ENCODE measurements at regions not wholly inside any gene's neighbourhood (a gene's known extent, or its start where the extent isn't known, plus 50 kb on each side); places are given as distances from the start of the nearest gene placed in this dataset.

DNA sequence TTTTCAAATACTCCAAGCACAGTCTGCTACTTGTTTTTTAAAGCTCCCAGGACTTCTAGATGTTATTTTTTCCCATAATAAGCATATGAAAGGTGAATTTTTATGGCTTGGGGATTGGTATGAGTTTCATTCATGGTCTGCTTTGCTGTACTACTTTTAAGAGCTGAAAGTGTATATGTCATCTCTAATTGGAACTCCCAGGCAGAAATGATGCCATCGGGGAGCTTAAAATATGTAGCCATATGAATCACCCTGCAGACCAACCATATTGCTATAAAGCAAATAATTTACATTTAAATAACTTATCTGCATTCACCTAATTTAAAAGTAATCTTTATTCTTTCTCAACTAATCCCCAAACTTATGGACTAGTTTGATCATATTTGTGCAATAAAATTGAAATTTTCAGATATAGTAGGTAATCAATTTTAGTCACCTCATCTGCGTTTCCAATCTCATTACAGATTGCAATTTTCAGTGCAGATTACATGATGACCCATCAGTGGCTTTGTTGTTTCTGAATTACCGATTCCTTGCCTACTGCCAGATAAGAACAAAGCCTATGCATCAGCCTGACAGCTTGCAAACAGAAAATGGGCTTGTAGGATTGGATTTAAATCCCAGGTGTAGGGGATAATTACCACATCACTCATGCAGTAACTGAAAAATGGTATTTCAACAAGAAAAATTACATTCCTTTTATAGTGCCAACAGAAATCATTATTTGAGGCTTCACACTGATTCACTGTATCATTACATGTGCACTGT lies 689.4 kb downstream of the NOVA1 start:
- Histone ChIP-seq H3K36me3 (ENCODE audit: control insufficient read depth in 2 of 2, extremely low read depth in 1 of 2, insufficient read depth in 2 of 2, low read length in 2 of 2) (no peaks in the 10 kb centered on the region), H3K9me1 (replicated peaks; ENCODE audit: control insufficient read depth, extremely low read depth, insufficient read depth, low read length) (no peaks in the 10 kb centered on the region), H3K27me3 (ENCODE audit: control insufficient read depth in 2 of 2, insufficient read depth in 2 of 2, low read length in 2 of 2) (no peaks in the 10 kb centered on the region), H3K27ac (ENCODE audit: insufficient read depth, low read depth, low read length) (no peak overlapping the region), H3K9ac (replicated peaks; ENCODE audit: extremely low read depth, insufficient read depth, low read length) (no peak overlapping the region), H3K4me2 (ENCODE audit: insufficient read depth, low read length) (no peak overlapping the region), H4K20me1 (replicated peaks; ENCODE audit: control insufficient read depth, extremely low read depth, insufficient read depth, low read length) (no peaks in the 10 kb centered on the region), H2AFZ (ENCODE audit: low read depth, low read length) (no peak overlapping the region), H3K9me3 (replicated peaks; ENCODE audit: control insufficient read depth, insufficient read depth, low read length) (no peaks in the 10 kb centered on the region), H3K4me3 (replicated peaks in 1 of 3; ENCODE audit: insufficient read depth in 1 of 3, low read depth in 1 of 3, low read length in 3 of 3) (no peak overlapping the region), H3K4me1 (ENCODE audit: control insufficient read depth, extremely low read depth, insufficient read depth, low read length) (no peaks in the 10 kb centered on the region), H3K79me2 (ENCODE audit: control insufficient read depth, insufficient read depth, low read length) (no peaks in the 10 kb centered on the region)
- BruUV-seq (replicated peaks) = no TSS peak
- CTCF ChIA-PET = interaction anchor here (1.3 kb wide), 1 partner anchor 14 kb away, joined by 4 read pairs; no protein-coding TSS in a partner anchor
- no peak for DNase-seq (ENCODE audit: low read depth, low spot score)
- intact Hi-C loops (cut with micrococcal nuclease) = no loop called here
- dilution Hi-C loops (cut with MboI; ENCODE audit: extremely low pct_ligation_motif_present, low sequenced_read_pairs) = no loop called here
- POLR2A ChIA-PET = no interaction called here
- FAIRE-seq = no peak
- TF ChIP-seq MYC (IDR thresholded peaks at IDR 0.05; ENCODE audit: low read depth, low read length) (no peak), POLR2AphosphoS5 (IDR thresholded peaks at IDR 0.05; ENCODE audit: insufficient read depth, low read depth, low read length) (no peak), EZH2 (IDR thresholded peaks at IDR 0.05; ENCODE audit: borderline replicate concordance, low read depth, low read length, severe bottlenecking) (no peak), GATA2 (IDR thresholded peaks at IDR 0.05; ENCODE audit: insufficient read depth, insufficient read length, low read depth, low read length) (no peak), POLR2A (IDR thresholded peaks at IDR 0.05; ENCODE audit: low read depth, low read length) (no peak), JUN (IDR thresholded peaks at IDR 0.05; ENCODE audit: borderline replicate concordance, insufficient read depth, insufficient read length, low read depth) (no peak), FOS (IDR thresholded peaks at IDR 0.05; ENCODE audit: borderline replicate concordance, insufficient read depth, low read length) (no peak)
- TF ChIP-seq, protein P1, sequence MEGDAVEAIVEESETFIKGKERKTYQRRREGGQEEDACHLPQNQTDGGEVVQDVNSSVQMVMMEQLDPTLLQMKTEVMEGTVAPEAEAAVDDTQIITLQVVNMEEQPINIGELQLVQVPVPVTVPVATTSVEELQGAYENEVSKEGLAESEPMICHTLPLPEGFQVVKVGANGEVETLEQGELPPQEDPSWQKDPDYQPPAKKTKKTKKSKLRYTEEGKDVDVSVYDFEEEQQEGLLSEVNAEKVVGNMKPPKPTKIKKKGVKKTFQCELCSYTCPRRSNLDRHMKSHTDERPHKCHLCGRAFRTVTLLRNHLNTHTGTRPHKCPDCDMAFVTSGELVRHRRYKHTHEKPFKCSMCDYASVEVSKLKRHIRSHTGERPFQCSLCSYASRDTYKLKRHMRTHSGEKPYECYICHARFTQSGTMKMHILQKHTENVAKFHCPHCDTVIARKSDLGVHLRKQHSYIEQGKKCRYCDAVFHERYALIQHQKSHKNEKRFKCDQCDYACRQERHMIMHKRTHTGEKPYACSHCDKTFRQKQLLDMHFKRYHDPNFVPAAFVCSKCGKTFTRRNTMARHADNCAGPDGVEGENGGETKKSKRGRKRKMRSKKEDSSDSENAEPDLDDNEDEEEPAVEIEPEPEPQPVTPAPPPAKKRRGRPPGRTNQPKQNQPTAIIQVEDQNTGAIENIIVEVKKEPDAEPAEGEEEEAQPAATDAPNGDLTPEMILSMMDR (IDR thresholded peaks at IDR 0.05; ENCODE audit: extremely low read depth in 1 of 2, insufficient read depth in 1 of 2, low read depth in 1 of 2, low read length in 2 of 2) = no peak
- TF ChIP-seq, protein P2, sequence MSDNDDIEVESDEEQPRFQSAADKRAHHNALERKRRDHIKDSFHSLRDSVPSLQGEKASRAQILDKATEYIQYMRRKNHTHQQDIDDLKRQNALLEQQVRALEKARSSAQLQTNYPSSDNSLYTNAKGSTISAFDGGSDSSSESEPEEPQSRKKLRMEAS (IDR thresholded peaks at IDR 0.05; ENCODE audit: insufficient read depth, insufficient read length) = no peak
